Loucy (cell line): ENCODE measurements at regions not wholly inside any gene's neighbourhood (a gene's known extent, or its start where the extent isn't known, plus 50 kb on each side); places are given as distances from the start of the nearest gene placed in this dataset.

Experiments used
- H2AFZ ChIP-seq: fragments of 200-600 bp; sonication (generic); 2 replicates; pipeline ENCODE4 v1.6.0; 2016; ENCODE audit warnings: antibody characterized with exemption, mild to moderate bottlenecking, low read length, moderate library complexity
- H3F3A ChIP-seq: fragments of 200-600 bp; 2 replicates; pipeline ENCODE4 v1.6.0; 2016; ENCODE audit warnings: antibody characterized with exemption, low read depth, mild to moderate bottlenecking
- H3K27me3 ChIP-seq: fragments of 200-600 bp; sonication (generic); 2 replicates; pipeline ENCODE4 v1.6.1; 2014; ENCODE audit warnings: low read length, mild to moderate bottlenecking; ENCODE audit not compliant: insufficient read depth, poor library complexity, severe bottlenecking
- H3K36me3 ChIP-seq: fragments of 200-600 bp; sonication (generic); 2 replicates; pipeline ENCODE4 v1.6.1; 2016; ENCODE audit warnings: low read length; ENCODE audit not compliant: insufficient read depth
- H3K4me1 ChIP-seq: fragments of 200-600 bp; sonication (generic); 2 replicates; pipeline ENCODE4 v1.5.1; 2014; ENCODE audit warnings: low read length, mild to moderate bottlenecking; ENCODE audit not compliant: insufficient read depth, poor library complexity, severe bottlenecking
- H3K4me2 ChIP-seq: fragments of 200-600 bp; sonication (generic); 2 replicates; pipeline ENCODE4 v1.6.0; 2014; ENCODE audit warnings: antibody characterized with exemption, low read length, low read depth, mild to moderate bottlenecking; ENCODE audit not compliant: poor library complexity, severe bottlenecking
- H3K4me3 ChIP-seq: fragments of 200-600 bp; sonication (generic); 2 replicates; pipeline ENCODE4 v1.5.1; 2014; ENCODE audit warnings: low read length, mild to moderate bottlenecking, mixed read lengths; ENCODE audit not compliant: poor library complexity, severe bottlenecking
- H3K79me2 ChIP-seq: fragments of 200-600 bp; sonication (generic); 2 replicates; pipeline ENCODE4 v1.6.1; 2014; ENCODE audit warnings: low read length; ENCODE audit not compliant: insufficient read depth
- H3K9ac ChIP-seq: fragments of 200-600 bp; sonication (generic); 2 replicates; pipeline ENCODE4 v1.6.0; 2014; ENCODE audit warnings: mild to moderate bottlenecking, low read depth, low read length, moderate library complexity; ENCODE audit not compliant: poor library complexity, severe bottlenecking
- H3K9me2 ChIP-seq: fragments of 200-600 bp; sonication (generic); replicated peaks from 2 replicates; pipeline ENCODE4 v1.6.1; 2016; ENCODE audit warnings: low read depth, low read length, mixed read lengths
- H3K9me3 ChIP-seq: fragments of 200-600 bp; sonication (generic); 2 replicates; pipeline ENCODE4 v1.6.1; 2014; ENCODE audit warnings: mild to moderate bottlenecking, antibody characterized with exemption, low read length, low read depth; ENCODE audit not compliant: insufficient read depth
- H4K20me1 ChIP-seq: fragments of 200-600 bp; sonication (generic); 2 replicates; pipeline ENCODE4 v1.6.0; 2014; ENCODE audit warnings: antibody characterized with exemption, low read length, mild to moderate bottlenecking; ENCODE audit not compliant: insufficient read depth, poor library complexity, severe bottlenecking
- EZH2phosphoT487 ChIP-seq: fragments of 200-600 bp; IDR thresholded peaks from 2 replicates; pipeline ENCODE4 v1.6.1; 2018; ENCODE audit warnings: antibody characterized with exemption, mild to moderate bottlenecking, moderate library complexity, borderline replicate concordance
- TF ChIP-seq, protein P1 (sequence below): fragments of 200-600 bp; sonication (generic); conservative IDR thresholded peaks from 2 replicates; pipeline ENCODE4 v1.5.1; 2014; ENCODE audit warnings: mild to moderate bottlenecking, antibody characterized with exemption, low read length

DNA sequence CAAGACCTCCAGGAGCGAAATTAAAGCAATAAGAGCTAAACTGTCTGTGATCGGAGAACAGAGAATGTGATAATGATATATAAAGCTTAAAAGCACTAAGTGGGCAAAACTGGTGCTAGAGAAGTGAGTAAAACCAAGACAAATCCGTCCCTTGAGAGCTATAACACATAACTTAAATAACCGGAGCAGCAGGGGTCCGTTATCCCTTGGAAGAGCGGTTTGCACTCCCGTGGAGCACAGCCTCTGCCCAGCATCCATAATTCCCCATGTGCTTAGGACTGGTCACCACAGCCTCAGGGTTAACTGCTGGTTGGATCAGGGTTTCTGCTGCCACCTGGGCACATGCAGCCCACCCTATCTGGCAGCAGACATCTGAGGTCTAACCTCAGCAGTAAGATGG lies 489.0 kb downstream of the NPIPA7 start:
- Histone ChIP-seq H3F3A (no peaks in the 10 kb centered on the region), H3K79me2 (no peaks in the 10 kb centered on the region), H3K9ac (no peak overlapping the region), H3K9me3 (no peaks in the 10 kb centered on the region), H3K36me3 (no peaks in the 10 kb centered on the region), H4K20me1 (no peaks in the 10 kb centered on the region), H3K9me2 (no peaks in the 10 kb centered on the region), H3K27me3 (no peaks in the 10 kb centered on the region), H3K4me2 (no peak overlapping the region), H2AFZ (no peak overlapping the region), H3K4me3 (no peak overlapping the region), H3K4me1 (no peaks in the 10 kb centered on the region)
- TF ChIP-seq, protein P1, sequence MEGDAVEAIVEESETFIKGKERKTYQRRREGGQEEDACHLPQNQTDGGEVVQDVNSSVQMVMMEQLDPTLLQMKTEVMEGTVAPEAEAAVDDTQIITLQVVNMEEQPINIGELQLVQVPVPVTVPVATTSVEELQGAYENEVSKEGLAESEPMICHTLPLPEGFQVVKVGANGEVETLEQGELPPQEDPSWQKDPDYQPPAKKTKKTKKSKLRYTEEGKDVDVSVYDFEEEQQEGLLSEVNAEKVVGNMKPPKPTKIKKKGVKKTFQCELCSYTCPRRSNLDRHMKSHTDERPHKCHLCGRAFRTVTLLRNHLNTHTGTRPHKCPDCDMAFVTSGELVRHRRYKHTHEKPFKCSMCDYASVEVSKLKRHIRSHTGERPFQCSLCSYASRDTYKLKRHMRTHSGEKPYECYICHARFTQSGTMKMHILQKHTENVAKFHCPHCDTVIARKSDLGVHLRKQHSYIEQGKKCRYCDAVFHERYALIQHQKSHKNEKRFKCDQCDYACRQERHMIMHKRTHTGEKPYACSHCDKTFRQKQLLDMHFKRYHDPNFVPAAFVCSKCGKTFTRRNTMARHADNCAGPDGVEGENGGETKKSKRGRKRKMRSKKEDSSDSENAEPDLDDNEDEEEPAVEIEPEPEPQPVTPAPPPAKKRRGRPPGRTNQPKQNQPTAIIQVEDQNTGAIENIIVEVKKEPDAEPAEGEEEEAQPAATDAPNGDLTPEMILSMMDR = no peak

DNA sequence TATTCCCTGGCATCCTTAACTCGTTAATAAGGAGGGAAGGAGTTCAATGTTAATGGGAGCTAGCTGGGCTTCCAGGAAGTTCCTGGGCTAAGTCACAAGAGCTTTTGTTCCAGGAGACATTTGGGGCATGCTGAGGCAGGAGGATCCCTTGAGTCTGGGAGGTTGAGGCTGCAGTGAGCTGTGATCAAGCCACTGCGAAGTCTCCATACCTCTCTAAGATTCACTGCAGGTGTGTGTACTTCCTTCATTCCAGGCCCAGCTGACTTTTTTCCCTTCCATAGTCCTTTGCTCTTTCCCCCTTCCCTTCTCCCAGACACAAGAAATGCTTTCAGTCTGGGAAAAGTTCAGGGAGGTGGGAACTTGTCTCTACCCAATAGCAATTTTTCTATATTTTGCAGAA lies 489.8 kb downstream of the NPIPA7 start:
- Histone ChIP-seq H3K4me3 (no peak overlapping the region), H3K4me1 (no peaks in the 10 kb centered on the region), H2AFZ (no peak overlapping the region), H3K79me2 (no peaks in the 10 kb centered on the region), H3K27me3 (no peaks in the 10 kb centered on the region), H3K9me3 (no peaks in the 10 kb centered on the region), H3K36me3 (no peaks in the 10 kb centered on the region), H3K4me2 (no peak overlapping the region), H3F3A (no peaks in the 10 kb centered on the region), H3K9me2 (no peaks in the 10 kb centered on the region), H3K9ac (no peak overlapping the region), H4K20me1 (no peaks in the 10 kb centered on the region)
- TF ChIP-seq, protein P1 = no peak
- TF ChIP-seq EZH2phosphoT487 = no peak

DNA sequence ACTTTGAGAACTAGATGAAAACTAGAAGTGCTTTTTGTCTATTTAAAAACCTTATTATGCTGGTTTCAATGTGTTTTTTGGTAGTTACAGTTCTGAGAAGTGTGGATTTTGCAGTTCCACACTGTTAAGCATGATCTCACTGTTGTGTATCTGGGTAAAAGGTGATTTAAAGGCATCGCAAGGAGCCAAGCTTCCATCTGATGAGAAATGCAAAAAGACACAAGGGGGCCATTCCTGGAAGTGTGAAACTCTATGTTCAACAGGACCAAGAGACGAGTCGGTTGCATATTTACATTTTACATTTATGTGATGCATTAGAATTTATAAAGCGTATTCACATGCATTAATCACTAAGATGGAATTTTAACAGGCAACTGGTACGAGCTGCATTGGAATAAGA lies 490.8 kb downstream of the NPIPA7 start:
- H3K9me3 ChIP-seq = no peaks in the 10 kb centered on the region
- no peaks in the 10 kb centered on the region for H3K79me2 ChIP-seq
- H3K4me3 ChIP-seq = no peak overlapping the region
- H3K4me2 ChIP-seq = no peak overlapping the region
- no peaks in the 10 kb centered on the region for H3K27me3 ChIP-seq
- no peak overlapping the region for H2AFZ ChIP-seq
- H3K9me2 ChIP-seq = no peaks in the 10 kb centered on the region
- no peaks in the 10 kb centered on the region for H3K4me1 ChIP-seq
- TF ChIP-seq EZH2phosphoT487 = no peak
- TF ChIP-seq, protein P1 = no peak
- no peak overlapping the region for H3K9ac ChIP-seq
- H3F3A ChIP-seq = no peaks in the 10 kb centered on the region
- no peaks in the 10 kb centered on the region for H3K36me3 ChIP-seq
- H4K20me1 ChIP-seq = no peaks in the 10 kb centered on the region
